ENCODE measurements at regions not wholly inside any gene's neighbourhood (a gene's known extent, or its start where the extent isn't known, plus 50 kb on each side); places are given as distances from the start of the nearest gene placed in this dataset.

- ATAC-seq = no peak
- TF ChIP-seq POU6F1 (CRISPR knock-in tag; IDR thresholded peaks at IDR 0.05; ENCODE audit: borderline replicate concordance, low read depth) (no peak), ZNF8 (CRISPR knock-in tag; IDR thresholded peaks at IDR 0.05) (no peak), SNAI2 (CRISPR knock-in tag; IDR thresholded peaks at IDR 0.05) (no peak), ARNTL (CRISPR knock-in tag; IDR thresholded peaks at IDR 0.05; ENCODE audit: borderline replicate concordance, low read depth) (no peak), ZC3H10 (CRISPR knock-in tag; IDR thresholded peaks at IDR 0.05) (no peak)
Measured at GRCh38 chr22:47286590-47286989, 524.1 kb downstream of the TBC1D22A start.

GRCh38 chr22:47285981-47286380 is 523.5 kb downstream of the TBC1D22A start:
- TF ChIP-seq POU6F1 (CRISPR knock-in tag; IDR thresholded peaks at IDR 0.05; ENCODE audit: borderline replicate concordance, low read depth) = no peak
- TF ChIP-seq SNAI2 (CRISPR knock-in tag; IDR thresholded peaks at IDR 0.05) = no peak
- TF ChIP-seq TCF4 (CRISPR knock-in tag; IDR thresholded peaks at IDR 0.05; ENCODE audit: borderline replicate concordance) = no peak
- TF ChIP-seq CREB5 (CRISPR knock-in tag; IDR thresholded peaks at IDR 0.05; ENCODE audit: low read depth) = no peak
- no peak for TF ChIP-seq OSR1 (CRISPR knock-in tag; IDR thresholded peaks at IDR 0.05)
- no peak for TF ChIP-seq ESRRG (CRISPR knock-in tag; IDR thresholded peaks at IDR 0.05)
- TF ChIP-seq PPARA (CRISPR knock-in tag; IDR thresholded peaks at IDR 0.05; ENCODE audit: borderline replicate concordance) = no peak
- no peak for TF ChIP-seq ZNF8 (CRISPR knock-in tag; IDR thresholded peaks at IDR 0.05)
- TF ChIP-seq ZFP3 (CRISPR knock-in tag; IDR thresholded peaks at IDR 0.05) = no peak
- no peak for TF ChIP-seq TSHZ2 (CRISPR knock-in tag; IDR thresholded peaks at IDR 0.05)
- no peak for ATAC-seq

- TF ChIP-seq ZNF565 (CRISPR knock-in tag; conservative IDR thresholded peaks at IDR 0.05; ENCODE audit: low read depth) (no peak), ZFP3 (CRISPR knock-in tag; IDR thresholded peaks at IDR 0.05) (no peak), ZC3H10 (CRISPR knock-in tag; IDR thresholded peaks at IDR 0.05) (no peak)
Measured at GRCh38 chr22:47284822-47285221, 522.4 kb downstream of the TBC1D22A start.

GRCh38 chr22:47284360-47284759 is 521.9 kb downstream of the TBC1D22A start:
- no peak for ATAC-seq
- TF ChIP-seq ARNTL (CRISPR knock-in tag; IDR thresholded peaks at IDR 0.05; ENCODE audit: borderline replicate concordance, low read depth) = no peak
- no peak for TF ChIP-seq ZFP3 (CRISPR knock-in tag; IDR thresholded peaks at IDR 0.05)
- no peak for TF ChIP-seq RARB (CRISPR knock-in tag; IDR thresholded peaks at IDR 0.05)
- no peak for TF ChIP-seq PATZ1 (CRISPR knock-in tag; IDR thresholded peaks at IDR 0.05; ENCODE audit: borderline replicate concordance)
- TF ChIP-seq TSHZ2 (CRISPR knock-in tag; IDR thresholded peaks at IDR 0.05) = no peak
- TF ChIP-seq ZNF8 (CRISPR knock-in tag; IDR thresholded peaks at IDR 0.05) = no peak
- TF ChIP-seq CREB5 (CRISPR knock-in tag; IDR thresholded peaks at IDR 0.05; ENCODE audit: low read depth) = no peak
- no peak for TF ChIP-seq CSDC2 (CRISPR knock-in tag; IDR thresholded peaks at IDR 0.05)
- TF ChIP-seq CSRNP3 (CRISPR knock-in tag; IDR thresholded peaks at IDR 0.05) = no peak
- no peak for TF ChIP-seq SNAI2 (CRISPR knock-in tag; IDR thresholded peaks at IDR 0.05)
- TF ChIP-seq OSR1 (CRISPR knock-in tag; IDR thresholded peaks at IDR 0.05) = no peak
- no peak for TF ChIP-seq ZNF565 (CRISPR knock-in tag; conservative IDR thresholded peaks at IDR 0.05; ENCODE audit: low read depth)
- TF ChIP-seq TCF4 (CRISPR knock-in tag; IDR thresholded peaks at IDR 0.05; ENCODE audit: borderline replicate concordance) = no peak
- TF ChIP-seq ZFP30 (CRISPR knock-in tag; IDR thresholded peaks at IDR 0.05) = no peak
- no peak for TF ChIP-seq ZNF70 (CRISPR knock-in tag; IDR thresholded peaks at IDR 0.05)
- no peak for TF ChIP-seq ZC3H10 (CRISPR knock-in tag; IDR thresholded peaks at IDR 0.05)

More at GRCh38 chr22:47284822-47285221, 522.4 kb downstream of the TBC1D22A start:
- ATAC-seq = no peak

All from SK-N-SH treated with all-trans-retinoic acid at 6 μM for 48 hours (cell line).